ENCODE measurements at regions not wholly inside any gene's neighbourhood (a gene's known extent, or its start where the extent isn't known, plus 50 kb on each side); places are given as distances from the start of the nearest gene placed in this dataset.
"Not testable (repeated sequence)": the region's sequence is repeated elsewhere in the genome, so short reads cannot be mapped to it uniquely, and the experiment has no call there.

GRCh38 chr4:103324811-103325210 lies 126.7 kb upstream of the CENPE start:
- H3K27ac Mint-ChIP-seq: no peak overlapping the region
- H3K4me3 Mint-ChIP-seq: no peak overlapping the region
- H3K4me1 Mint-ChIP-seq: no peaks in the 10 kb centered on the region
- ATAC-seq (ENCODE audit: low read depth in 2 of 2) (no peak), DNase-seq (no peak)
- peaks cover 0 to 2% (median 0%) of the 10 kb centered on the region in 7 donors for H3K9me3 Mint-ChIP-seq
- H3K36me3 Mint-ChIP-seq: no peaks in the 10 kb centered on the region
- H3K27me3 Mint-ChIP-seq: peaks cover 0 to 4% (median 0%) of the 10 kb centered on the region in 3 donors

GRCh38 chr4:103318327-103318726 lies 120.2 kb upstream of the CENPE start:
- no peak overlapping the region for H3K4me3 Mint-ChIP-seq
- peaks cover 9 to 42% (median 18%) of the 10 kb centered on the region in 7 donors for H3K9me3 Mint-ChIP-seq
- H3K4me1 Mint-ChIP-seq: no peaks in the 10 kb centered on the region
- peaks cover 0 to 12% of the 10 kb centered on the region in 2 donors for H3K36me3 Mint-ChIP-seq
- H3K27ac Mint-ChIP-seq: no peak overlapping the region
- ATAC-seq (ENCODE audit: low read depth in 2 of 2): no peak
- peaks cover 0 to 4% (median 0%) of the 10 kb centered on the region in 3 donors for H3K27me3 Mint-ChIP-seq
- DNase-seq: no peak

- DNase-seq (no peak), ATAC-seq (ENCODE audit: low read depth in 2 of 2) (no peak)
- Mint-ChIP-seq H3K27ac (no peak overlapping the region), H3K4me3 (no peak overlapping the region), H3K9me3 (peaks cover 1 to 16% (median 9%) of the 10 kb centered on the region in 7 donors), H3K27me3 (no peaks in the 10 kb centered on the region), H3K36me3 (peaks cover 0 to 7% of the 10 kb centered on the region in 2 donors), H3K4me1 (no peaks in the 10 kb centered on the region)
Observed at GRCh38 chr4:103308248-103308561, 110.1 kb upstream of the CENPE start.

GRCh38 chr4:103307453-103308247 lies 109.5 kb upstream of the CENPE start:
- no peak overlapping the region for H3K27ac Mint-ChIP-seq
- H3K4me3 Mint-ChIP-seq: no peak overlapping the region
- H3K4me1 Mint-ChIP-seq: no peaks in the 10 kb centered on the region
- DNase-seq: no peak
- H3K27me3 Mint-ChIP-seq: no peaks in the 10 kb centered on the region
- H3K36me3 Mint-ChIP-seq: peaks cover 0 to 7% of the 10 kb centered on the region in 2 donors
- no peak for ATAC-seq (ENCODE audit: low read depth in 2 of 2)
- H3K9me3 Mint-ChIP-seq: peaks cover 1 to 13% (median 9%) of the 10 kb centered on the region in 7 donors

- no peak for DNase-seq
- peaks cover 1 to 9% (median 8%) of the 10 kb centered on the region in 7 donors for H3K9me3 Mint-ChIP-seq
- peaks cover 0 to 7% of the 10 kb centered on the region in 2 donors for H3K36me3 Mint-ChIP-seq
- no peaks in the 10 kb centered on the region for H3K4me1 Mint-ChIP-seq
- no peak overlapping the region for H3K27ac Mint-ChIP-seq
- H3K27me3 Mint-ChIP-seq: no peaks in the 10 kb centered on the region
- no peak overlapping the region for H3K4me3 Mint-ChIP-seq
- ATAC-seq (ENCODE audit: low read depth in 2 of 2): no peak
Observed at GRCh38 chr4:103306870-103307375, 108.8 kb upstream of the CENPE start.

GRCh38 chr4:103305355-103305754 lies 107.2 kb upstream of the CENPE start:
- peak overlapping the region in 1 of 8 donors; percentile 10 for H3K4me3 Mint-ChIP-seq
- no peak overlapping the region for H3K27ac Mint-ChIP-seq
- ATAC-seq (ENCODE audit: low read depth in 2 of 2) (no peak), DNase-seq (no peak)
- peaks cover 0 to 9% (median 0%) of the 10 kb centered on the region in 7 donors for H3K9me3 Mint-ChIP-seq
- peaks cover 0 to 7% of the 10 kb centered on the region in 2 donors for H3K36me3 Mint-ChIP-seq
- no peaks in the 10 kb centered on the region for H3K4me1 Mint-ChIP-seq
- H3K27me3 Mint-ChIP-seq: no peaks in the 10 kb centered on the region

GRCh38 chr4:103303011-103303410 lies 104.9 kb upstream of the CENPE start:
- Mint-ChIP-seq H3K27ac (no peak overlapping the region), H3K27me3 (no peaks in the 10 kb centered on the region), H3K9me3 (peaks cover 0 to 7% (median 2%) of the 10 kb centered on the region in 7 donors), H3K4me3 (no peak overlapping the region), H3K4me1 (no peaks in the 10 kb centered on the region), H3K36me3 (no peaks in the 10 kb centered on the region)
- ATAC-seq (ENCODE audit: low read depth in 2 of 2): no peak
- no peak for DNase-seq

- H3K9me3 Mint-ChIP-seq: peaks cover 0 to 9% (median 4%) of the 10 kb centered on the region in 7 donors
- no peaks in the 10 kb centered on the region for H3K27me3 Mint-ChIP-seq
- no peaks in the 10 kb centered on the region for H3K4me1 Mint-ChIP-seq
- ATAC-seq (ENCODE audit: low read depth in 2 of 2) (no peak), DNase-seq (no peak)
- no peaks in the 10 kb centered on the region for H3K36me3 Mint-ChIP-seq
- no peak overlapping the region for H3K4me3 Mint-ChIP-seq
- H3K27ac Mint-ChIP-seq: no peak overlapping the region
Observed at GRCh38 chr4:103292959-103293358, 94.8 kb upstream of the CENPE start.

GRCh38 chr4:103292373-103292772 lies 94.2 kb upstream of the CENPE start:
- no peak for ATAC-seq (ENCODE audit: low read depth in 2 of 2)
- Mint-ChIP-seq H3K4me3 (no peak overlapping the region), H3K9me3 (peaks cover 0 to 6% (median 4%) of the 10 kb centered on the region in 7 donors)

GRCh38 chr4:103289186-103289585 lies 91.0 kb upstream of the CENPE start:
- no peak for ATAC-seq (ENCODE audit: low read depth in 2 of 2)
- Mint-ChIP-seq H3K36me3 (peaks cover 0 to 7% of the 10 kb centered on the region in 2 donors), H3K27ac (no peak overlapping the region)

More at GRCh38 chr4:103292373-103292772, 94.2 kb upstream of the CENPE start:
- DNase-seq: no peak
- H3K4me1 Mint-ChIP-seq: no peaks in the 10 kb centered on the region
- no peak overlapping the region for H3K27ac Mint-ChIP-seq
- H3K36me3 Mint-ChIP-seq: no peaks in the 10 kb centered on the region
- no peaks in the 10 kb centered on the region for H3K27me3 Mint-ChIP-seq

GRCh38 chr4:103272174-103272573 lies 74.0 kb upstream of the CENPE start:
- no peak for ATAC-seq (ENCODE audit: low read depth in 2 of 2)
- Mint-ChIP-seq H3K27ac (no peak overlapping the region), H3K4me1 (no peaks in the 10 kb centered on the region), H3K36me3 (no peaks in the 10 kb centered on the region), H3K27me3 (peaks cover 0 to 8% (median 0%) of the 10 kb centered on the region in 3 donors), H3K9me3 (peaks cover 0 to 10% (median 2%) of the 10 kb centered on the region in 7 donors), H3K4me3 (no peak overlapping the region)
- no peak for DNase-seq

More at GRCh38 chr4:103289186-103289585, 91.0 kb upstream of the CENPE start:
- H3K4me3 Mint-ChIP-seq: no peak overlapping the region
- no peaks in the 10 kb centered on the region for H3K4me1 Mint-ChIP-seq
- H3K27me3 Mint-ChIP-seq: no peaks in the 10 kb centered on the region
- no peak for DNase-seq
- peaks cover 0 to 14% (median 6%) of the 10 kb centered on the region in 7 donors for H3K9me3 Mint-ChIP-seq

GRCh38 chr4:103268746-103269145 lies 70.6 kb upstream of the CENPE start:
- Mint-ChIP-seq H3K27me3 (peaks cover 8 to 32% (median 16%) of the 10 kb centered on the region in 3 donors), H3K27ac (no peak overlapping the region), H3K9me3 (peaks cover 0 to 19% (median 2%) of the 10 kb centered on the region in 7 donors), H3K4me1 (no peaks in the 10 kb centered on the region), H3K36me3 (no peaks in the 10 kb centered on the region), H3K4me3 (no peak overlapping the region)
- no peak for DNase-seq
- ATAC-seq (ENCODE audit: low read depth in 2 of 2): no peak

GRCh38 chr4:103264905-103265304 lies 66.8 kb upstream of the CENPE start:
- Mint-ChIP-seq H3K4me1 (no peaks in the 10 kb centered on the region), H3K27me3 (peaks cover 8 to 36% (median 19%) of the 10 kb centered on the region in 3 donors), H3K36me3 (no peaks in the 10 kb centered on the region), H3K4me3 (no peak overlapping the region), H3K9me3 (peaks cover 0 to 9% (median 0%) of the 10 kb centered on the region in 7 donors), H3K27ac (no peak overlapping the region)
- ATAC-seq (ENCODE audit: low read depth in 2 of 2) (no peak), DNase-seq (no peak)

- not testable (repeated sequence) for DNase-seq; H3K36me3 Mint-ChIP-seq; ATAC-seq (ENCODE audit: low read depth in 2 of 2)
Observed at GRCh38 chr4:103256068-103256467, 57.9 kb upstream of the CENPE start.

More at GRCh38 chr4:103256068-103256467, 57.9 kb upstream of the CENPE start:
- H3K9me3 Mint-ChIP-seq, H3K27ac Mint-ChIP-seq, H3K27me3 Mint-ChIP-seq, H3K4me1 Mint-ChIP-seq, H3K4me3 Mint-ChIP-seq: not testable (repeated sequence)

All from naive B cell (primary cell).